Natural killer cell (primary cell): ENCODE measurements at regions not wholly inside any gene's neighbourhood (a gene's known extent, or its start where the extent isn't known, plus 50 kb on each side); places are given as distances from the start of the nearest gene placed in this dataset.

Source experiments
- ATAC-seq, 3 donors: fragments of 150-1000 bp in 2 of 3; fragments of 200-7000 bp in 1 of 3; cut with Tn5 transposase; 1 replicate in 1 of 3; 2 replicates in 2 of 3; pipeline ENCODE4 v1.10.0; 2021; ENCODE audit warnings: mild to moderate bottlenecking in 2 of 3, moderate library complexity in 2 of 3
- DNase-seq, 2 donors: peaks; one replicate each; pipeline versions ENCODE4 v3.0.0 to v3.0.0-alpha.2; 2013 to 2021; ENCODE audit warnings: mixed read lengths in 1 of 2
- H3K27ac ChIP-seq: one replicate; pipeline ENCODE4 v1.5.1; 2013; ENCODE audit warnings: mild to moderate bottlenecking, low read length
- H3K27me3 ChIP-seq: one replicate; pipeline ENCODE4 v1.6.1; 2013; ENCODE audit warnings: low read length; ENCODE audit not compliant: control insufficient read depth, insufficient read depth
- H3K36me3 ChIP-seq: one replicate; pipeline ENCODE4 v1.6.1; 2013; ENCODE audit warnings: low read length; ENCODE audit not compliant: control insufficient read depth, insufficient read depth
- H3K4me1 ChIP-seq: one replicate; pipeline ENCODE4 v1.6.1; 2013; ENCODE audit warnings: low read length; ENCODE audit not compliant: control insufficient read depth, insufficient read depth
- H3K4me3 ChIP-seq: one replicate; pipeline ENCODE4 v1.5.1; 2013; ENCODE audit warnings: low read length
- H3K9me3 ChIP-seq: one replicate; pipeline ENCODE4 v1.6.1; 2013; ENCODE audit warnings: low read length; ENCODE audit not compliant: control insufficient read depth, insufficient read depth
- H3K27ac Mint-ChIP-seq, 2 donors: one replicate each; pipeline ENCODE4 v1.8.0; 2022; ENCODE audit warnings: mild to moderate bottlenecking in 2 of 2, mixed read lengths in 2 of 2, moderate library complexity in 1 of 2
- H3K27me3 Mint-ChIP-seq, 2 donors: one replicate each; pipeline ENCODE4 v1.8.0; 2022; ENCODE audit warnings: low read depth in 2 of 2, mixed read lengths in 2 of 2
- H3K36me3 Mint-ChIP-seq: one replicate; pipeline ENCODE4 v1.8.0; 2022; ENCODE audit warnings: mixed read lengths
- H3K4me1 Mint-ChIP-seq, 2 donors: one replicate each; pipeline ENCODE4 v1.8.0; 2022; ENCODE audit warnings: mixed read lengths in 2 of 2
- H3K4me3 Mint-ChIP-seq: one replicate; pipeline ENCODE4 v1.8.0; 2022; ENCODE audit warnings: mild to moderate bottlenecking, moderate library complexity, mixed read lengths
- H3K9me3 Mint-ChIP-seq, 2 donors: one replicate each; pipeline ENCODE4 v1.8.0; 2022; ENCODE audit warnings: mixed read lengths in 2 of 2
- WGBS: methylation state at CpG from one replicate; pipeline ENCODE4 v1.1.7; 2013; ENCODE audit warnings: missing lambda C conversion rate; ENCODE audit not compliant: insufficient coverage; 5-methylcytosine and 5-hydroxymethylcytosine counted together
- intact Hi-C: fragments of 100-400 bp; cut with micrococcal nuclease; formaldehyde crosslinking; loops from one replicate; pipeline ENCODE4 v1.14.2; 2022
- TF ChIP-seq, protein P1 (sequence below): fragments of 200-600 bp; IDR thresholded peaks from one replicate; pipeline ENCODE4 v1.8.0; 2022; ENCODE audit warnings: antibody characterized with exemption

DNA sequence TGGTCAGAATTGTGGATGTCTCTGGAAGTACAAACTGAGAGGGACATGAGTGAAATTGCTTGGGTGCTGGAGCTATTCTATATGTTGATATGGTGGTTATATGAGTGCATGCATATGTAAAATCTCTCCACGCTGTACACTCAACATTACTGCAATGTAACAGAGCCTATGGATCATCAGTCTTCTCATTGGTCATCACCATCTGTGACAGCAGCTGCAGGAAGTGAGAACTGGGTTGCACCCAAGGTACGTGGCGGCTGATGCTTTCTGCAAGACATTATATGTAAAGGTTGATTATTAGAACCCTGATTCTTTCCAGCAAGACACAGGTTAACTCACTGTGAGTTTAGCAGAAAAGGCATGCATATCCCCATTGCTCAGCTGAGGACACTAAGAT, 387.1 kb downstream of the OMA1 start:
- Mint-ChIP-seq H3K4me1 (no peaks in the 10 kb centered on the region), H3K27ac (no peak overlapping the region), H3K27me3 (peaks cover 0 to 3% of the 10 kb centered on the region in 2 donors), H3K4me3 (no peak overlapping the region), H3K9me3 (no peaks in the 10 kb centered on the region), H3K36me3 (no peaks in the 10 kb centered on the region)
- 81% methylated on average over 3 of the region's 3 CpGs for WGBS
- no peaks in the 10 kb centered on the region for H3K36me3 ChIP-seq
- intact Hi-C loops = no loop called here
- no peaks in the 10 kb centered on the region for H3K9me3 ChIP-seq
- no peak overlapping the region for H3K27ac ChIP-seq
- ATAC-seq (no peak), DNase-seq (no peak)
- H3K4me3 ChIP-seq = no peak overlapping the region
- TF ChIP-seq, protein P1, sequence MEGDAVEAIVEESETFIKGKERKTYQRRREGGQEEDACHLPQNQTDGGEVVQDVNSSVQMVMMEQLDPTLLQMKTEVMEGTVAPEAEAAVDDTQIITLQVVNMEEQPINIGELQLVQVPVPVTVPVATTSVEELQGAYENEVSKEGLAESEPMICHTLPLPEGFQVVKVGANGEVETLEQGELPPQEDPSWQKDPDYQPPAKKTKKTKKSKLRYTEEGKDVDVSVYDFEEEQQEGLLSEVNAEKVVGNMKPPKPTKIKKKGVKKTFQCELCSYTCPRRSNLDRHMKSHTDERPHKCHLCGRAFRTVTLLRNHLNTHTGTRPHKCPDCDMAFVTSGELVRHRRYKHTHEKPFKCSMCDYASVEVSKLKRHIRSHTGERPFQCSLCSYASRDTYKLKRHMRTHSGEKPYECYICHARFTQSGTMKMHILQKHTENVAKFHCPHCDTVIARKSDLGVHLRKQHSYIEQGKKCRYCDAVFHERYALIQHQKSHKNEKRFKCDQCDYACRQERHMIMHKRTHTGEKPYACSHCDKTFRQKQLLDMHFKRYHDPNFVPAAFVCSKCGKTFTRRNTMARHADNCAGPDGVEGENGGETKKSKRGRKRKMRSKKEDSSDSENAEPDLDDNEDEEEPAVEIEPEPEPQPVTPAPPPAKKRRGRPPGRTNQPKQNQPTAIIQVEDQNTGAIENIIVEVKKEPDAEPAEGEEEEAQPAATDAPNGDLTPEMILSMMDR = no peak
- H3K27me3 ChIP-seq = no peaks in the 10 kb centered on the region
- H3K4me1 ChIP-seq = no peaks in the 10 kb centered on the region

DNA sequence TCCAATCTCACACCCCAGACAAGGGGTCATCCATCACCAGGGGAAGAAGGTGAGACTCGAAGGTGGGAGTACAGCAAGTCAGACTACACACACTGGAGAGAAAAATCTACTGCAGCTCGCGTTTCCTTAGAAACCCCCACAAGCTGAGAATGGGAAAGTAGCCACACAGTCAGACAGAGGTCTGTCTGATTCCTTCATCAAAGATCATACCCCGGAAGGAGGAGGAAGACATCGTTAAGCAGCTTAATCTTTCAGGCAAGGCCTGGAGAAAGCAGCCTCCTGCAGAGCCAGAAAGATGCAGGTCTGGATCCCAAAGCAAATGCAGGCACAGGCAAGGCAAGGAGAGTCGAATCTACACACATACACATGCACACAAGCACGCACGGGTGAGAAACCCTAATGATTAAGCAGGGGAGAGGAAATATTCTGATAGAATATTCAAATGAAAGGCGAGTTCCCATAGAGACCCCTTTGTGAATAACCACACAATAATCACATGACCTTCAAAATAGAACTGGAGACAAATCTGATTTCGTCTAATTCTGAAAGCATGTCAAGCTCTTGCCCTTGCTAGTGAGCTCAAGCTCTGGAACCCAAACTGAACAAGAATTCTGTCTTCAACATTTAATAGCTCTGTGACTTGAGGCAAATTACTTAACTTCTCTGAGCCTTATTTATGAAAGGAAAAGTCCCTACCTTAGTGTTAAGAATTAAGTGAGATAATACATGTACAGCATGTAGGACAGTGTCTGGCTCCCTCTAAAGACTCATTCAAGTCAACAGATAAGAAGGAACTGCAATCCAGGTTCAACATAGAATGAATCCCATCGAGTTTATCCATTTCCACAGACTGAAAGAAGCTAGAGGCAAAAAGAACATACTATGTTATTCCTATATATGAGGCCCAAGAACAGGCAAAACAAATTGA, 387.8 kb downstream of the OMA1 start:
- H3K9me3 Mint-ChIP-seq = no peaks in the 10 kb centered on the region
- intact Hi-C loops = no loop called here
- DNase-seq (no peak), ATAC-seq (no peak)
- no peak overlapping the region for H3K4me3 Mint-ChIP-seq
- Histone ChIP-seq H3K4me3 (no peak overlapping the region), H3K9me3 (no peaks in the 10 kb centered on the region), H3K4me1 (no peaks in the 10 kb centered on the region), H3K27me3 (no peaks in the 10 kb centered on the region), H3K27ac (no peak overlapping the region), H3K36me3 (no peaks in the 10 kb centered on the region)
- no peaks in the 10 kb centered on the region for H3K4me1 Mint-ChIP-seq
- no peak overlapping the region for H3K27ac Mint-ChIP-seq
- TF ChIP-seq, protein P1 = no peak
- H3K27me3 Mint-ChIP-seq = peaks cover 0 to 4% of the 10 kb centered on the region in 2 donors
- 88% methylated on average over 8 of the region's 11 CpGs for WGBS
- no peaks in the 10 kb centered on the region for H3K36me3 Mint-ChIP-seq

DNA sequence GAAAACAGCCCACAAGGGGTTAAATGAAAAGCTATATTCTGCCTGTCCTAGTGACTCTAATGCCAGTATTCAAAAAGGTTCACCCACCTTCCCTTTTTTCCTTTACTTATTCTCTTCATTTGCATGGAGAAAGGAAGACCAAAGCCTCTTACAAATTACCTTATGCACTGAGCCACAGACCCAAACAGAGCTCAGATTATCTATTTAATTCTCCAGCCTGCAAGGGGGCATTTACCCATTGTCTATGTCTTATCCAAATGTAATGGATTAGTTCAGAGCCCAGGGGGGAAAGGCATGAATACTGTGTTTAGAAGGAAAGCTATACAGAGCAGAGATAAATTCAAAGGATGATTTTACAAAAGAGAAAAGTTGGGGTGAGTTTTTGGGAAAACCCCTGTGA, 388.5 kb downstream of the OMA1 start:
- DNase-seq = no peak
- H3K4me3 Mint-ChIP-seq = no peak overlapping the region
- no peak overlapping the region for H3K27ac ChIP-seq
- TF ChIP-seq, protein P1 = no peak
- H3K4me1 Mint-ChIP-seq = no peaks in the 10 kb centered on the region
- H3K4me3 ChIP-seq = no peak overlapping the region
- no peaks in the 10 kb centered on the region for H3K4me1 ChIP-seq
- intact Hi-C loops = no loop called here
- no peaks in the 10 kb centered on the region for H3K9me3 ChIP-seq
- H3K36me3 ChIP-seq = no peaks in the 10 kb centered on the region
- ATAC-seq = no peak
- no peaks in the 10 kb centered on the region for H3K9me3 Mint-ChIP-seq
- no peaks in the 10 kb centered on the region for H3K36me3 Mint-ChIP-seq
- H3K27me3 Mint-ChIP-seq = peaks cover 0 to 3% of the 10 kb centered on the region in 2 donors
- no peaks in the 10 kb centered on the region for H3K27me3 ChIP-seq
- no peak overlapping the region for H3K27ac Mint-ChIP-seq

DNA sequence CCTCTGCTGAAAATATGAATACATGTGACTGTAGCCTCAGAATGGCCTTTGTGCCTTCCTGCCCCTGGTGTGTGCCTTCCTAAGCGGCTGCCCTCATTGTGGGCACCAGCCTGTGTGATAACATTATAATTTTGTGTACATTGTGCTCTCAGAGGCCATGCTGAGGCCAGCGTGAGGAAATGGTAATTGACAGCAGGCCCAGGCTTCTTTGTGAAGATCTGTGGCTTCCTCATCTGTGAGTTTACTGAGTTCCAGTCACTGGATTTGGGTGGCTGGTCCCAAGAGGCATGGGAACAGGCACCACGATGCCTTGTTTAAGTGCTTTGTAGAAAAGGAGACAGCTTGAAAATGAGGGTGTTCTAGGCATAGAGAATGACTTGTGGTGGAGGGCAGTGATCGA, 389.3 kb downstream of the OMA1 start:
- 66% methylated on average over 4 of the region's 4 CpGs for WGBS
- Mint-ChIP-seq H3K9me3 (no peaks in the 10 kb centered on the region), H3K27me3 (peaks cover 0 to 2% of the 10 kb centered on the region in 2 donors), H3K27ac (no peak overlapping the region), H3K36me3 (no peaks in the 10 kb centered on the region), H3K4me1 (no peaks in the 10 kb centered on the region), H3K4me3 (no peak overlapping the region)
- H3K4me3 ChIP-seq = no peak overlapping the region
- DNase-seq = no peak
- H3K4me1 ChIP-seq = no peaks in the 10 kb centered on the region
- H3K27ac ChIP-seq = no peak overlapping the region
- no peaks in the 10 kb centered on the region for H3K27me3 ChIP-seq
- intact Hi-C loops = no loop called here
- no peaks in the 10 kb centered on the region for H3K9me3 ChIP-seq
- TF ChIP-seq, protein P1 = no peak
- no peak for ATAC-seq
- H3K36me3 ChIP-seq = no peaks in the 10 kb centered on the region
